Tibial nerve (tissue), 4 donors: ENCODE measurements at regions not wholly inside any gene's neighbourhood (a gene's known extent, or its start where the extent isn't known, plus 50 kb on each side); places are given as distances from the start of the nearest gene placed in this dataset.

Source experiments
- DNase-seq, 2 donors: peaks; one replicate each; pipeline ENCODE4 v3.0.0-alpha.2; 2019; ENCODE audit warnings: low spot score in 2 of 2
- H3K27ac ChIP-seq, 4 donors: fragments of 200-600 bp; sonication (generic) in 3 of 4; one replicate each; pipeline ENCODE4 v1.5.1; 2017 to 2019; ENCODE audit warnings: mild to moderate bottlenecking in 1 of 4
- H3K27me3 ChIP-seq, 2 donors: fragments of 200-600 bp; sonication (generic) in 1 of 2; one replicate each; pipeline versions ENCODE4 v1.5.1 to v1.6.0; 2017 to 2019
- H3K36me3 ChIP-seq, 3 donors: fragments of 200-600 bp; sonication (generic); one replicate each; pipeline ENCODE4 v1.5.1; 2018 to 2019
- H3K4me1 ChIP-seq, 4 donors: fragments of 200-600 bp; sonication (generic) in 3 of 4; one replicate each; pipeline ENCODE4 v1.5.1; 2017 to 2019
- H3K4me3 ChIP-seq, 4 donors: fragments of 200-600 bp; sonication (generic) in 3 of 4; one replicate each; pipeline ENCODE4 v1.5.1; 2017 to 2019; ENCODE audit warnings: mild to moderate bottlenecking in 1 of 4, moderate library complexity in 1 of 4
- H3K9me3 ChIP-seq, 4 donors: fragments of 200-600 bp; sonication (generic) in 3 of 4; one replicate each; pipeline ENCODE4 v1.5.1; 2017 to 2019
- CTCF ChIP-seq, 5 experiments: fragments of 200-600 bp in 3 of 5; fragments of 450-650 bp in 2 of 5; sonication (generic) in 3 of 5; IDR thresholded peaks; one replicate each; pipeline ENCODE4 v1.5.1; 2016 to 2019; ENCODE audit warnings: antibody characterized with exemption in 5 of 5, mild to moderate bottlenecking in 3 of 5, moderate library complexity in 2 of 5
- EP300 ChIP-seq, 2 donors: sonication (generic); formaldehyde crosslinking; IDR thresholded peaks; one replicate each; pipeline ENCODE4 v1.6.1; 2017; ENCODE audit warnings: antibody characterized with exemption in 2 of 2, mild to moderate bottlenecking in 1 of 2
- POLR2A ChIP-seq, 2 donors: fragments of 450-650 bp; IDR thresholded peaks; one replicate each; pipeline ENCODE4 v1.6.1; 2017; ENCODE audit warnings: antibody characterized with exemption in 2 of 2, mild to moderate bottlenecking in 2 of 2, moderate library complexity in 2 of 2
- WGBS, 2 donors: methylation state at CpG; one replicate each; pipeline ENCODE4 v1.1.5; 2018; 5-methylcytosine and 5-hydroxymethylcytosine counted together

- Histone ChIP-seq H3K9me3 (peaks cover 0 to 10% (median 0%) of the 10 kb centered on the region in 4 donors), H3K4me1 (no peaks in the 10 kb centered on the region), H3K27ac (no peak overlapping the region), H3K36me3 (no peaks in the 10 kb centered on the region), H3K27me3 (no peaks in the 10 kb centered on the region), H3K4me3 (no peak overlapping the region)
- no peak for DNase-seq
- WGBS, 2 donors = 31 to 48% methylated on average over 1 of the region's 1 CpG
- no peak for TF ChIP-seq POLR2A (IDR thresholded peaks at IDR 0.05)
- TF ChIP-seq EP300 (IDR thresholded peaks at IDR 0.05) = no peak
- TF ChIP-seq CTCF (IDR thresholded peaks at IDR 0.05) = no peak
Measured at GRCh38 chr7:69272101-69272500, 326.2 kb upstream of the AUTS2 start.

GRCh38 chr7:69276011-69276729 lies 322.1 kb upstream of the AUTS2 start:
- H3K9me3 ChIP-seq = peaks cover 0 to 10% (median 0%) of the 10 kb centered on the region in 4 donors
- WGBS, 2 donors = 65 to 90% methylated on average over 3 of the region's 3 CpGs
- H3K36me3 ChIP-seq = no peaks in the 10 kb centered on the region
- no peak for DNase-seq
- no peak for TF ChIP-seq EP300 (IDR thresholded peaks at IDR 0.05)
- TF ChIP-seq CTCF (IDR thresholded peaks at IDR 0.05) = no peak
- TF ChIP-seq POLR2A (IDR thresholded peaks at IDR 0.05) = no peak
- H3K4me1 ChIP-seq = no peaks in the 10 kb centered on the region
- H3K27ac ChIP-seq = no peak overlapping the region
- no peaks in the 10 kb centered on the region for H3K27me3 ChIP-seq
- H3K4me3 ChIP-seq = no peak overlapping the region

- H3K27me3 ChIP-seq = no peaks in the 10 kb centered on the region
- 64% methylated on average over 5 of the region's 5 CpGs for WGBS, 2 donors
- peaks cover 0 to 10% (median 0%) of the 10 kb centered on the region in 4 donors for H3K9me3 ChIP-seq
- no peak overlapping the region for H3K4me3 ChIP-seq
- H3K36me3 ChIP-seq = no peaks in the 10 kb centered on the region
- no peak overlapping the region for H3K27ac ChIP-seq
- no peaks in the 10 kb centered on the region for H3K4me1 ChIP-seq
- no peak for DNase-seq
- TF ChIP-seq POLR2A (IDR thresholded peaks at IDR 0.05) = no peak
- no peak for TF ChIP-seq CTCF (IDR thresholded peaks at IDR 0.05)
- no peak for TF ChIP-seq EP300 (IDR thresholded peaks at IDR 0.05)
Measured at GRCh38 chr7:69277366-69277765, 320.9 kb upstream of the AUTS2 start.

GRCh38 chr7:69282946-69283345 lies 315.3 kb upstream of the AUTS2 start:
- H3K9me3 ChIP-seq = peaks cover 0 to 3% (median 0%) of the 10 kb centered on the region in 4 donors
- H3K27me3 ChIP-seq = no peaks in the 10 kb centered on the region
- DNase-seq = no peak
- peaks cover 0 to 14% (median 0%) of the 10 kb centered on the region in 4 donors for H3K4me1 ChIP-seq
- peak overlapping the region in 1 of 4 donors; percentile 19 for H3K27ac ChIP-seq
- H3K36me3 ChIP-seq = no peaks in the 10 kb centered on the region
- TF ChIP-seq POLR2A (IDR thresholded peaks at IDR 0.05) (no peak), CTCF (IDR thresholded peaks at IDR 0.05) (no peak), EP300 (IDR thresholded peaks at IDR 0.05) (no peak)
- no peak overlapping the region for H3K4me3 ChIP-seq
- WGBS, 2 donors = 54 to 66% methylated on average over 3 of the region's 3 CpGs

- peak; percentile 15 to 26 for DNase-seq
Measured at GRCh38 chr7:69283421-69283820, 314.9 kb upstream of the AUTS2 start.

More at GRCh38 chr7:69283421-69283820, 314.9 kb upstream of the AUTS2 start:
- Histone ChIP-seq H3K4me1 (peaks cover 0 to 17% (median 0%) of the 10 kb centered on the region in 4 donors), H3K4me3 (no peak overlapping the region), H3K27me3 (no peaks in the 10 kb centered on the region), H3K27ac (peak overlapping the region in 2 of 4 donors; percentile 19 to 38), H3K36me3 (no peaks in the 10 kb centered on the region), H3K9me3 (peaks cover 0 to 3% (median 0%) of the 10 kb centered on the region in 4 donors)
- TF ChIP-seq POLR2A (IDR thresholded peaks at IDR 0.05) (no peak), EP300 (IDR thresholded peaks at IDR 0.05) (no peak), CTCF (IDR thresholded peaks at IDR 0.05) (no peak)
- WGBS, 2 donors = 39 to 43% methylated on average over 8 of the region's 8 CpGs
